ENCODE measurements at regions not wholly inside any gene's neighbourhood (a gene's known extent, or its start where the extent isn't known, plus 50 kb on each side); places are given as distances from the start of the nearest gene placed in this dataset.
"Not testable (repeated sequence)": the region's sequence is repeated elsewhere in the genome, so short reads cannot be mapped to it uniquely, and the experiment has no call there.

GRCh38 chr3:191919491-191920026 lies 458.6 kb downstream of the PYDC2 start:
- no peak overlapping the region for H3K4me3 Mint-ChIP-seq

GRCh38 chr3:191922570-191922969 lies 461.6 kb downstream of the PYDC2 start:
- Mint-ChIP-seq H3K4me1 (no peaks in the 10 kb centered on the region), H3K27ac (no peak overlapping the region), H3K9me3 (peaks cover under 1 to 4% of the 10 kb centered on the region in 2 donors), H3K27me3 (no peaks in the 10 kb centered on the region), H3K4me3 (no peak overlapping the region)
- no peak for ATAC-seq
- no peak for DNase-seq

More at GRCh38 chr3:191919491-191920026, 458.6 kb downstream of the PYDC2 start:
- Mint-ChIP-seq H3K9me3 (peaks cover 2 to 11% of the 10 kb centered on the region in 2 donors), H3K27ac (no peak overlapping the region), H3K4me1 (no peaks in the 10 kb centered on the region), H3K27me3 (no peaks in the 10 kb centered on the region)
- DNase-seq (no peak), ATAC-seq (no peak)

GRCh38 chr3:191927183-191927817 lies 466.3 kb downstream of the PYDC2 start:
- H3K27me3 Mint-ChIP-seq, H3K4me3 Mint-ChIP-seq, DNase-seq, H3K4me1 Mint-ChIP-seq, ATAC-seq, H3K27ac Mint-ChIP-seq: not testable (repeated sequence)
- peaks cover 4 to 22% of the 10 kb centered on the region in 2 donors for H3K9me3 Mint-ChIP-seq

- H3K27me3 Mint-ChIP-seq, H3K4me3 Mint-ChIP-seq, H3K27ac Mint-ChIP-seq: not testable (repeated sequence)
These were observed 467.0 kb downstream of the PYDC2 start for GRCh38 chr3:191927998-191928397.

GRCh38 chr3:191944835-191945234 lies 483.9 kb downstream of the PYDC2 start:
- no peaks in the 10 kb centered on the region for H3K27me3 Mint-ChIP-seq
- no peak for ATAC-seq
- no peak for DNase-seq
- no peaks in the 10 kb centered on the region for H3K4me1 Mint-ChIP-seq
- no peak overlapping the region for H3K27ac Mint-ChIP-seq
- H3K9me3 Mint-ChIP-seq = peaks cover 0 to 3% of the 10 kb centered on the region in 2 donors
- no peak overlapping the region for H3K4me3 Mint-ChIP-seq

More at GRCh38 chr3:191927998-191928397, 467.0 kb downstream of the PYDC2 start:
- H3K9me3 Mint-ChIP-seq = peaks cover 4 to 22% of the 10 kb centered on the region in 2 donors
- not testable (repeated sequence) for ATAC-seq, DNase-seq, H3K4me1 Mint-ChIP-seq

- Mint-ChIP-seq H3K4me3 (no peak overlapping the region), H3K4me1 (no peaks in the 10 kb centered on the region), H3K27me3 (no peaks in the 10 kb centered on the region), H3K9me3 (peaks cover 0 to 14% of the 10 kb centered on the region in 2 donors), H3K27ac (no peak overlapping the region)
- no peak for DNase-seq
- ATAC-seq = no peak
These were observed 491.2 kb downstream of the PYDC2 start for GRCh38 chr3:191952186-191952585.

GRCh38 chr3:191952609-191953008 lies 491.6 kb downstream of the PYDC2 start:
- H3K4me3 Mint-ChIP-seq = no peak overlapping the region
- no peak for DNase-seq
- H3K27ac Mint-ChIP-seq = peak overlapping the region in 1 of 2 donors; percentile 19
- no peak for ATAC-seq
- H3K27me3 Mint-ChIP-seq = no peaks in the 10 kb centered on the region
- no peaks in the 10 kb centered on the region for H3K4me1 Mint-ChIP-seq
- H3K9me3 Mint-ChIP-seq = peaks cover 0 to 14% of the 10 kb centered on the region in 2 donors

GRCh38 chr3:191958980-191959671 lies 498.2 kb downstream of the PYDC2 start:
- H3K4me1 Mint-ChIP-seq = no peaks in the 10 kb centered on the region
- DNase-seq (no peak), ATAC-seq (no peak)
- no peaks in the 10 kb centered on the region for H3K9me3 Mint-ChIP-seq
- H3K27me3 Mint-ChIP-seq = no peaks in the 10 kb centered on the region
- no peak overlapping the region for H3K27ac Mint-ChIP-seq
- no peak overlapping the region for H3K4me3 Mint-ChIP-seq

GRCh38 chr3:191959876-191960413 lies 499.0 kb downstream of the PYDC2 start:
- ATAC-seq (no peak), DNase-seq (no peak)
- H3K4me3 Mint-ChIP-seq = no peak overlapping the region
- H3K4me1 Mint-ChIP-seq = no peaks in the 10 kb centered on the region
- no peaks in the 10 kb centered on the region for H3K27me3 Mint-ChIP-seq
- H3K27ac Mint-ChIP-seq = no peak overlapping the region
- no peaks in the 10 kb centered on the region for H3K9me3 Mint-ChIP-seq

- no peaks in the 10 kb centered on the region for H3K4me1 Mint-ChIP-seq
- no peak overlapping the region for H3K27ac Mint-ChIP-seq
- DNase-seq = no peak
- ATAC-seq = no peak
- H3K9me3 Mint-ChIP-seq = no peaks in the 10 kb centered on the region
- H3K27me3 Mint-ChIP-seq = no peaks in the 10 kb centered on the region
- H3K4me3 Mint-ChIP-seq = no peak overlapping the region
These were observed 500.1 kb downstream of the PYDC2 start for GRCh38 chr3:191961022-191961421.

GRCh38 chr3:191961529-191961928 lies 500.6 kb downstream of the PYDC2 start:
- Mint-ChIP-seq H3K4me3 (no peak overlapping the region), H3K27me3 (no peaks in the 10 kb centered on the region), H3K9me3 (no peaks in the 10 kb centered on the region), H3K27ac (no peak overlapping the region), H3K4me1 (no peaks in the 10 kb centered on the region)
- no peak for ATAC-seq
- no peak for DNase-seq

GRCh38 chr3:191962324-191962723 lies 501.4 kb downstream of the PYDC2 start:
- H3K4me1 Mint-ChIP-seq = no peaks in the 10 kb centered on the region
- no peak overlapping the region for H3K27ac Mint-ChIP-seq
- DNase-seq (no peak), ATAC-seq (no peak)
- H3K27me3 Mint-ChIP-seq = no peaks in the 10 kb centered on the region
- H3K4me3 Mint-ChIP-seq = no peak overlapping the region
- H3K9me3 Mint-ChIP-seq = no peaks in the 10 kb centered on the region

GRCh38 chr3:191963182-191963581 lies 502.2 kb downstream of the PYDC2 start:
- Mint-ChIP-seq H3K4me3 (no peak overlapping the region), H3K27me3 (no peaks in the 10 kb centered on the region), H3K4me1 (no peaks in the 10 kb centered on the region), H3K9me3 (no peaks in the 10 kb centered on the region), H3K27ac (no peak overlapping the region)
- ATAC-seq (no peak), DNase-seq (no peak)

- ATAC-seq = no peak
- Mint-ChIP-seq H3K4me3 (no peak overlapping the region), H3K27me3 (no peaks in the 10 kb centered on the region), H3K27ac (no peak overlapping the region), H3K9me3 (peaks cover 0 to 4% of the 10 kb centered on the region in 2 donors), H3K4me1 (no peaks in the 10 kb centered on the region)
- DNase-seq = no peak
These were observed 505.6 kb downstream of the PYDC2 start for GRCh38 chr3:191966556-191966955.

- ATAC-seq = no peak
- peaks cover 0 to 4% of the 10 kb centered on the region in 2 donors for H3K9me3 Mint-ChIP-seq
- H3K27me3 Mint-ChIP-seq = no peaks in the 10 kb centered on the region
- H3K4me3 Mint-ChIP-seq = no peak overlapping the region
- H3K4me1 Mint-ChIP-seq = no peaks in the 10 kb centered on the region
- no peak for DNase-seq
- no peak overlapping the region for H3K27ac Mint-ChIP-seq
These were observed 507.3 kb downstream of the PYDC2 start for GRCh38 chr3:191968299-191968698.

Data from stimulated activated naive CD8-positive, alpha-beta T cell treated with anti-CD3 and anti-CD28 coated beads, Interleukin-15, amount 100 ng/mL, for 72 hours (primary cell).